ENCODE measurements at regions not wholly inside any gene's neighbourhood (a gene's known extent, or its start where the extent isn't known, plus 50 kb on each side); places are given as distances from the start of the nearest gene placed in this dataset.

DNA sequence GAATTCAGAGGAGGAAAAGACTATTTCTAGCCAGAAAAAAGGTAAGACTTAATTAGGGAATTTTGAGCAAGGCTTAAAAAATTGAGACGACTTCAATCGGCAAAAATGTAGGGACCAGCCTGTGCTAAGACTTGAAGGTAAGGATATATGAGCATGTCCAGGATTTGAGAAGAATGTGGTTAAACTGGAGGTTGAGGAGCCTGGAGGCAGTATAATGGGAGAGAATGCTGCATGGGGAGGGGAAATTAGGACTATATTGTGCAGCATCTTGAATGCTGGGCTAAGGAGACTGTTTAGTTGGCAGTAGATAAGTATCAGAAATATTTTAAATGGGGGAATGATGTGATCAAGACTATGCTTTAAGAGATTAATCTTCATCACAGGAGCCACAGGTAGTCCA lies 53.1 kb upstream of the PCGF5 start:
- TF ChIP-seq GATA2 (IDR thresholded peaks at IDR 0.05; ENCODE audit: low read depth, low read length) (no peak), GATA3 (IDR thresholded peaks at IDR 0.05; ENCODE audit: low read depth, low read length) (no peak)
